PC-3 (cell line): ENCODE measurements at regions not wholly inside any gene's neighbourhood (a gene's known extent, or its start where the extent isn't known, plus 50 kb on each side); places are given as distances from the start of the nearest gene placed in this dataset.
"Not testable (repeated sequence)": the region's sequence is repeated elsewhere in the genome, so short reads cannot be mapped to it uniquely, and the experiment has no call there.

Source experiments
- ATAC-seq: fragments of 200-7000 bp; cut with Tn5 transposase; 2 replicates; pipeline ENCODE4 v1.9.1; 2020; ENCODE audit warnings: mild to moderate bottlenecking, moderate library complexity
- BruUV-seq: library from RNA; stranded (reverse); fragments of 400-500 nt; replicated peaks from 2 replicates; lab custom pipeline; 2021; lab: Mats Ljungman, UMichigan
- CTCF ChIA-PET: fragments of 300-600 bp; sonication (Branson Sonifier 250); formaldehyde crosslinking; loops from one replicate; lab custom pipeline; 2022; ENCODE audit warnings: antibody characterized with exemption; lab: Charles Lee
- POLR2A ChIA-PET: fragments of 300-600 bp; sonication (Branson Sonifier 250); formaldehyde crosslinking; loops from one replicate; lab custom pipeline; 2022; ENCODE audit warnings: antibody characterized with exemption; ENCODE audit not compliant: unreplicated experiment; lab: Charles Lee
- DNase-seq: peaks from one replicate; pipeline ENCODE4 v3.0.0-alpha.2; 2015
- H2AFZ ChIP-seq: fragments of 300-600 bp; sonication (generic); 2 replicates; pipeline ENCODE4 v1.6.0; 2016; ENCODE audit warnings: antibody characterized with exemption, low read length
- H3F3A ChIP-seq: fragments of 300-600 bp; sonication (generic); one replicate; pipeline ENCODE4 v1.6.0; 2017; ENCODE audit warnings: antibody characterized with exemption, low read length, control low read depth, mild to moderate bottlenecking; ENCODE audit not compliant: unreplicated experiment
- H3K27ac ChIP-seq: fragments of 300-600 bp; sonication (generic); 2 replicates; pipeline ENCODE4 v1.5.1; 2016; ENCODE audit warnings: mild to moderate bottlenecking, low read length
- H3K27me3 ChIP-seq: fragments of 300-600 bp; sonication (generic); 2 replicates; pipeline ENCODE4 v1.6.1; 2016; ENCODE audit warnings: low read length, mixed read lengths
- H3K36me3 ChIP-seq: fragments of 300-600 bp; sonication (generic); 2 replicates; pipeline ENCODE4 v1.6.1; 2016; ENCODE audit warnings: low read depth, mixed run types, low read length, mixed read lengths
- H3K4me1 ChIP-seq: fragments of 300-600 bp; sonication (generic); 2 replicates; pipeline ENCODE4 v1.5.1; 2016; ENCODE audit warnings: low read length; ENCODE audit not compliant: insufficient read depth
- H3K4me2 ChIP-seq: fragments of 300-600 bp; sonication (generic); 2 replicates; pipeline ENCODE4 v1.6.0; 2016; ENCODE audit warnings: low read length
- H3K4me3 ChIP-seq: fragments of 300-600 bp; sonication (generic); 2 replicates; pipeline ENCODE4 v1.5.1; 2016; ENCODE audit warnings: mild to moderate bottlenecking, low read length, mixed read lengths
- H3K79me2 ChIP-seq: fragments of 300-600 bp; sonication (generic); 2 replicates; pipeline ENCODE4 v1.6.1; 2017; ENCODE audit warnings: low read length, mixed read lengths
- H3K9ac ChIP-seq: fragments of 300-600 bp; sonication (generic); 2 replicates; pipeline ENCODE4 v1.6.0; 2016; ENCODE audit warnings: mild to moderate bottlenecking, low read length
- H3K9me2 ChIP-seq: fragments of 300-600 bp; sonication (generic); replicated peaks from 2 replicates; pipeline ENCODE4 v1.6.1; 2016; ENCODE audit warnings: mixed run types, low read length, mixed read lengths
- H3K9me3 ChIP-seq: fragments of 300-600 bp; sonication (generic); 2 replicates; pipeline ENCODE4 v1.6.1; 2016; ENCODE audit warnings: low read length, mixed read lengths
- H4K20me1 ChIP-seq: fragments of 300-600 bp; sonication (generic); 2 replicates; pipeline ENCODE4 v1.6.1; 2016; ENCODE audit warnings: low read length, mixed read lengths
- intact Hi-C: fragments of 100-400 bp; cut with micrococcal nuclease; formaldehyde crosslinking; loops from 2 replicates; pipeline ENCODE4 v1.9.0; 2023

DNA sequence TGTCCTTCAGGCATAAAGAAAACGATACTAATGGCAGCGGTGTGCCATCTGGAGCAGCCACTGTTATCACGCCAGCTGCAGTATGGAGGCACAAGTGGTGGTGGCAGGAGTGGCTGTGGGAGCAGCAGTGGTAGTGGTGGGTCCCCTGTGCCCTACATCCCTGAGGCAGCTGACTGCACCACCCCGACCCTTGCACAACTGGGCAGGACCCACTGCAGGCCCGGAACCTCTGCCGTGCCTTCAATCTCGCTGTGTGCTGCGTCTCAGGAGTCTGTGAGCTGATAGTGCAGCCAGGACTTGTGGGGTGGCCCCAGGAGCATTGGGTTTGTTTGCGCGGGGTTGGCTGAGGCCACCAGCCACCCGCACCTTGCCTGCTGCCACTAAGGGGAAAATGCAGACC lies 1718.0 kb downstream of the SPATA31A7 start:
- ATAC-seq, H3K27ac ChIP-seq, H3K9me3 ChIP-seq, CTCF ChIA-PET, H3K9me2 ChIP-seq, POLR2A ChIA-PET, H3K4me2 ChIP-seq, H3F3A ChIP-seq, H3K36me3 ChIP-seq, H3K4me1 ChIP-seq, H3K4me3 ChIP-seq, H3K27me3 ChIP-seq, H3K79me2 ChIP-seq, H4K20me1 ChIP-seq, H3K9ac ChIP-seq, intact Hi-C loops, DNase-seq, BruUV-seq, H2AFZ ChIP-seq: not testable (repeated sequence)

GRCh38 chr9:62908271-62908670 lies 1718.4 kb downstream of the SPATA31A7 start:
- H3K27me3 ChIP-seq, H3K9me2 ChIP-seq, H4K20me1 ChIP-seq, H3K79me2 ChIP-seq, BruUV-seq, H3K9me3 ChIP-seq, H3F3A ChIP-seq, H3K4me2 ChIP-seq, H2AFZ ChIP-seq, ATAC-seq, POLR2A ChIA-PET, H3K36me3 ChIP-seq, H3K4me1 ChIP-seq, CTCF ChIA-PET, H3K4me3 ChIP-seq, intact Hi-C loops, H3K27ac ChIP-seq, DNase-seq, H3K9ac ChIP-seq: not testable (repeated sequence)

GRCh38 chr9:62909447-62909846 lies 1719.6 kb downstream of the SPATA31A7 start:
- ATAC-seq, H3F3A ChIP-seq, BruUV-seq, H3K79me2 ChIP-seq, CTCF ChIA-PET, H3K4me2 ChIP-seq, H3K36me3 ChIP-seq, POLR2A ChIA-PET, H3K9me3 ChIP-seq, H3K27ac ChIP-seq, H2AFZ ChIP-seq, H3K9ac ChIP-seq, H3K27me3 ChIP-seq, H3K9me2 ChIP-seq, H4K20me1 ChIP-seq, H3K4me1 ChIP-seq, DNase-seq, intact Hi-C loops, H3K4me3 ChIP-seq: not testable (repeated sequence)

DNA sequence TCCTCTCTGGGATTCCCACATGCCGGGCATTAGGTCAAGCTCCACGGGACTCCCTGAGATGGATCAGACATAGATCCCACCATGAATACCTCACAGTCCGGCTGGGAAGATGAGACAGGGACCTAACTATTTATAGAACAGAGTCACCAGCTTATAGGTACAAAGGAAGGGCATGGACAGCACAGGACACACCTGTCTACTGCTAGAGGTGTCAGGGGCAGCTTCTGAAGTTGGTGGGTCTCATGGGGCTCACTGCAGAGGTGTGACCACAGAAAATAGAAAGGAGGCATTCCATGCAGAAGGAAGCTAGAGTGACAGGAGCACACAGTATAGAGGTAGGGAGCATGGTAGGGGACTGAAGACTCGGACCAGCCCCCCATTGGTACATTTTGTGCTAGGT lies 1722.4 kb downstream of the SPATA31A7 start:
- BruUV-seq, H3K4me3 ChIP-seq, H3K4me1 ChIP-seq, H3K9ac ChIP-seq, H2AFZ ChIP-seq, H3K79me2 ChIP-seq, H3F3A ChIP-seq, POLR2A ChIA-PET, intact Hi-C loops, ATAC-seq, H3K4me2 ChIP-seq, H3K27ac ChIP-seq, CTCF ChIA-PET, H3K9me2 ChIP-seq, H3K27me3 ChIP-seq, H3K36me3 ChIP-seq, H4K20me1 ChIP-seq, DNase-seq, H3K9me3 ChIP-seq: not testable (repeated sequence)

DNA sequence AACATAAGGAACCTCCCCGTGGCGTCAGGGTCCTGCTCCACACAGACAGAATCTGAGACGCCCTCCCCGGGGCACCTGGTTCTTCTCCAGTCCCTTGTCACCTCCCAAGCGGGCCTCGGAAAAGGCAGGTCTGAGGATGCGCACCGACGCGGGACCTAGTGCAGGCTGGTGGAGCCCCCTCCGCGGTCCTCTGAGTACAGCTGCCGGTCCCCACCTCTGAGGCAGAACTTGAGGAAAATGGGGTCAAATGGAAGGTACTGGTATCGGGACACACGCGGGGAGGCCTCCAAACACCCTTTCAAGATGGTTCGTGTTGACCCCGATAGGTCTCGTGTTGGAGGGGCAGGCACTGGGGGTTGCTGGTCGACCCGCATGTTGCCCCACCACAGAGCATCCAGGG lies 1725.3 kb downstream of the SPATA31A7 start:
- H3K27ac ChIP-seq, BruUV-seq, intact Hi-C loops, H4K20me1 ChIP-seq, H3K4me3 ChIP-seq, H2AFZ ChIP-seq, CTCF ChIA-PET, H3K9ac ChIP-seq, H3K4me2 ChIP-seq, H3K4me1 ChIP-seq, H3K36me3 ChIP-seq, H3K9me2 ChIP-seq, H3F3A ChIP-seq, H3K79me2 ChIP-seq, H3K27me3 ChIP-seq, H3K9me3 ChIP-seq, POLR2A ChIA-PET, ATAC-seq, DNase-seq: not testable (repeated sequence)

- H2AFZ ChIP-seq, H3K27ac ChIP-seq, BruUV-seq, H4K20me1 ChIP-seq, POLR2A ChIA-PET, H3K9ac ChIP-seq, H3K27me3 ChIP-seq, intact Hi-C loops, H3K36me3 ChIP-seq, H3F3A ChIP-seq, DNase-seq, H3K4me3 ChIP-seq, H3K4me1 ChIP-seq, H3K79me2 ChIP-seq, H3K9me3 ChIP-seq, CTCF ChIA-PET, H3K9me2 ChIP-seq, H3K4me2 ChIP-seq: not testable (repeated sequence)
- ATAC-seq: peak; percentile 100
Observed at GRCh38 chr9:62915661-62916060, 1725.8 kb downstream of the SPATA31A7 start.

DNA sequence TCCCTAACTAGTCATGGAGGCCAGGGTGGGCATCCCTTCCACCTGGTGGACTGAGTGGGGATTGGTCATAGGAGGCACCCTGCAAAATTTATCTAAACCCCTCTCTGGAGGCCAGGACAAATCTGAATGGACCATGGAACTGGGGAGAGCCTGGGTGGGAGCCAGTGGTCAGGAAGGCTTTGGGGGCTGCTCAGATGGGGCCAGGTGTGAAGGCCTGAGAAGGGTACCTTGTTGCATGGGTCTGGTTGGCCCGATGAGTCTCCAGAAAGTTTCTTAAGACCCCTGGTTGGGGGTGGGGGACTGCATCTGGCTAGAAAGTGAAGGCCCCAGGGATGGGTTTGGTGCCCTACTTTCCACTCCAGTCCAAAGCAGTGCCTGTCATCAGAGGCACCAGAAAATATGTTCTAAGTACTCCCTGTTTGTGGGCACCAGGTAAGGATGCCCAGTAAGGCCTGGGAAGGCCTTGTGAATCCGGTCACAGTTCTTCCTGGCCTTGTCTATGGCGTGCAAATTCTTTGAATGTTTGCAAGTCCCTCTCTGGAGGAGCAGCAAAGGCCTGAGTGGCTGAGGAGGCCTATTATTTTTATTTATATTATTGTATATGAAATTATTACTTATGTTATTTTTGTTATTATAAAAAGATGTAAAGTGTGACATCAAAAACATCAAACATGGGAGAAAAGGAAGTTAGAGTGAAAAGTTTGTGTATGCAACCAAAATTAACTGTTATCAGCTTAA lies 1729.0 kb downstream of the SPATA31A7 start:
- H3K9ac ChIP-seq, H3K4me3 ChIP-seq, H3K4me2 ChIP-seq, BruUV-seq, POLR2A ChIA-PET, H2AFZ ChIP-seq, H3F3A ChIP-seq, H3K9me2 ChIP-seq, DNase-seq, H3K79me2 ChIP-seq, H3K36me3 ChIP-seq, H3K27me3 ChIP-seq, H4K20me1 ChIP-seq, H3K27ac ChIP-seq, CTCF ChIA-PET, ATAC-seq, intact Hi-C loops, H3K4me1 ChIP-seq, H3K9me3 ChIP-seq: not testable (repeated sequence)
